ENCODE measurements at regions not wholly inside any gene's neighbourhood (a gene's known extent, or its start where the extent isn't known, plus 50 kb on each side); places are given as distances from the start of the nearest gene placed in this dataset.

DNA sequence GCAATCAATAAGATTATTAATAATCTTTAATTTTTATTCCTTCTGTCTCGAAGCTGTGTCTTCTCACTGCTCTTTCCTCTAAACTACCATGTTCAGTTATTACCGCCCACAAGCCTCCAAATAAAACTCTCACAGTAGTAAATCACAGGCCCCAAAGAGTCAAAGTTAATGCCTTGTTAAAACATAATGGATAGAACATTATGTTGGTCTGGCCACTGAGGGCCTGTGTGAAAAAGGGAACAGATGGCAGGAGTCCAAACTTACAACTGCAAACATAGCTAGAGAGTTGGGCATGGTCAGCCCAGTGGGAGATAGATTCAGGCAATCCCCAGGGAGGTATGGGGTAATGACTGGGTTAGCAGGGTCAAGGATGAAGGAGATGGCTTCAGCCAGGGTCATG lies 84.6 kb upstream of the TNIP3 start:
- Histone ChIP-seq H3K27ac (ENCODE audit: low read depth, low read length) (no peak overlapping the region), H3K79me1 (ENCODE audit: low read depth, low read length) (no peaks in the 10 kb centered on the region), H3K14ac (ENCODE audit: insufficient read length) (no peak overlapping the region), H3K23ac (ENCODE audit: insufficient read length) (no peak overlapping the region), H2BK5ac (ENCODE audit: low read depth, low read length) (no peak overlapping the region), H2BK15ac (ENCODE audit: low read length) (no peak overlapping the region), H3K18ac (ENCODE audit: extremely low read depth, low read length) (no peak overlapping the region), H2BK20ac (ENCODE audit: low read length) (no peak overlapping the region), H2BK120ac (replicated peaks; ENCODE audit: low read depth, low read length) (no peak overlapping the region), H3K9ac (replicated peaks in 1 of 4; ENCODE audit: extremely low read depth in 1 of 4, low read depth in 3 of 4, low read length in 3 of 4) (no peak overlapping the region), H3K79me2 (ENCODE audit: control insufficient read depth in 1 of 2, insufficient read depth in 2 of 2, low read length in 2 of 2) (no peaks in the 10 kb centered on the region), H3K27me3 (replicated peaks in 1 of 4; ENCODE audit: control insufficient read depth in 3 of 4, extremely low read depth in 1 of 4, insufficient read depth in 3 of 4, low read length in 3 of 4) (peaks cover 0 to 1% (median 0%) of the 10 kb centered on the region in 4 experiments; a peak in 1 of 7 replicates), H4K8ac (ENCODE audit: extremely low read depth, insufficient read depth, low read length) (no peak overlapping the region), H3K36me3 (ENCODE audit: control insufficient read depth in 2 of 4, insufficient read depth in 4 of 4, low read length in 3 of 4) (no peaks in the 10 kb centered on the region), H3K23me2 (ENCODE audit: low read depth, low read length) (no peaks in the 10 kb centered on the region), H3K4me3 (ENCODE audit: extremely low read depth in 1 of 4, insufficient read depth in 2 of 4, low read depth in 3 of 4, low read length in 4 of 4) (no peak overlapping the region), H2BK12ac (ENCODE audit: low read depth, low read length) (no peak overlapping the region), H3K4ac (replicated peaks; ENCODE audit: insufficient read length, low read depth, low read length) (no peak overlapping the region), H3K56ac (replicated peaks; ENCODE audit: insufficient read length, low read depth, low read length) (no peak overlapping the region), H4K91ac (replicated peaks; ENCODE audit: insufficient read length, low read length) (no peak overlapping the region), H3K9me3 (ENCODE audit: insufficient read depth in 2 of 2, low read depth in 1 of 2, low read length in 1 of 2) (no peaks in the 10 kb centered on the region), H4K5ac (ENCODE audit: insufficient read length, low read depth, low read length) (no peak overlapping the region), H3K4me1 (replicated peaks in 1 of 4; ENCODE audit: control insufficient read depth in 3 of 4, insufficient read depth in 4 of 4, low read length in 3 of 4) (no peaks in the 10 kb centered on the region), H2AK5ac (ENCODE audit: low read depth, low read length) (no peak overlapping the region), H3K4me2 (ENCODE audit: insufficient read depth in 1 of 2, low read depth in 2 of 2, low read length in 2 of 2) (no peak overlapping the region), H4K20me1 (replicated peaks in 1 of 2; ENCODE audit: control insufficient read depth in 1 of 2, insufficient read depth in 2 of 2, low read length in 2 of 2) (no peaks in the 10 kb centered on the region), H2AFZ (ENCODE audit: low read length) (no peak overlapping the region)
- FAIRE-seq (no peak), DNase-seq (ENCODE audit: low read depth in 1 of 2, low spot score in 2 of 2) (no peak)
- CTCF ChIA-PET (ENCODE audit: partially characterized antibody), result interaction anchor here (0.6 to 5.2 kb wide), 7 partner anchors 21 to 215 kb away, joined by 3 to 65 read pairs (median 3); no protein-coding TSS in a partner anchor
- POLR2A ChIA-PET (ENCODE audit: partially characterized antibody), result no interaction called here
- 100% methylated on average over 2 of the region's 2 CpGs; no CpG with 5 or more reads in 1 of the 2 experiments for WGBS, 2 experiments (ENCODE audit: extremely low coverage in 1 of 2, insufficient coverage in 1 of 2, insufficient read length in 1 of 2, insufficient replicate concordance in 2 of 2, low coverage in 1 of 2, low lambda C conversion rate in 2 of 2, missing lambda C conversion rate in 1 of 2)
- TF ChIP-seq, protein P1, sequence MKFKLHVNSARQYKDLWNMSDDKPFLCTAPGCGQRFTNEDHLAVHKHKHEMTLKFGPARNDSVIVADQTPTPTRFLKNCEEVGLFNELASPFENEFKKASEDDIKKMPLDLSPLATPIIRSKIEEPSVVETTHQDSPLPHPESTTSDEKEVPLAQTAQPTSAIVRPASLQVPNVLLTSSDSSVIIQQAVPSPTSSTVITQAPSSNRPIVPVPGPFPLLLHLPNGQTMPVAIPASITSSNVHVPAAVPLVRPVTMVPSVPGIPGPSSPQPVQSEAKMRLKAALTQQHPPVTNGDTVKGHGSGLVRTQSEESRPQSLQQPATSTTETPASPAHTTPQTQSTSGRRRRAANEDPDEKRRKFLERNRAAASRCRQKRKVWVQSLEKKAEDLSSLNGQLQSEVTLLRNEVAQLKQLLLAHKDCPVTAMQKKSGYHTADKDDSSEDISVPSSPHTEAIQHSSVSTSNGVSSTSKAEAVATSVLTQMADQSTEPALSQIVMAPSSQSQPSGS (IDR thresholded peaks at IDR 0.05; ENCODE audit: low read length), result no peak
- TF ChIP-seq SIN3A (conservative IDR thresholded peaks at IDR 0.05 in 1 of 2, IDR thresholded peaks at IDR 0.05 in 1 of 2; ENCODE audit: low read depth in 1 of 2, low read length in 2 of 2) (no peak), MAFK (IDR thresholded peaks at IDR 0.05; ENCODE audit: low read depth, low read length) (no peak), CREB1 (IDR thresholded peaks at IDR 0.05) (no peak), SUZ12 (IDR thresholded peaks at IDR 0.05; ENCODE audit: low read length) (no peak), EZH2 (IDR thresholded peaks at IDR 0.05; ENCODE audit: low read depth, low read length, severe bottlenecking) (no peak), POLR2A (IDR thresholded peaks at IDR 0.05; ENCODE audit: control extremely low read depth in 1 of 2, low read depth in 2 of 2, low read length in 2 of 2) (no peak), SIRT6 (IDR thresholded peaks at IDR 0.05; ENCODE audit: low read length) (no peak), SRF (IDR thresholded peaks at IDR 0.05; ENCODE audit: low read depth, low read length) (no peak), TCF12 (IDR thresholded peaks at IDR 0.05; ENCODE audit: low read depth, low read length) (no peak), TAF7 (optimal IDR thresholded peaks at IDR 0.05; ENCODE audit: borderline replicate concordance, low read depth, low read length) (no peak)
- TF ChIP-seq, protein P2, sequence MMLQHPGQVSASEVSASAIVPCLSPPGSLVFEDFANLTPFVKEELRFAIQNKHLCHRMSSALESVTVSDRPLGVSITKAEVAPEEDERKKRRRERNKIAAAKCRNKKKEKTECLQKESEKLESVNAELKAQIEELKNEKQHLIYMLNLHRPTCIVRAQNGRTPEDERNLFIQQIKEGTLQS (IDR thresholded peaks at IDR 0.05; ENCODE audit: insufficient read depth, low read depth, low read length), result no peak
